Smooth muscle cell (in vitro differentiated cells): ENCODE measurements at regions not wholly inside any gene's neighbourhood (a gene's known extent, or its start where the extent isn't known, plus 50 kb on each side); places are given as distances from the start of the nearest gene placed in this dataset. TPM values are rescaled to one million over a fixed set of nuclear protein-coding genes. Genes with fewer than 3 reads are reported as not detected.

Source experiments
- DNase-seq: peaks from one replicate; lab custom pipeline; 2025; ENCODE audit not compliant: unreplicated experiment; lab: John Stamatoyannopoulos, UW
- H2AFZ ChIP-seq: fragments of 200-600 bp; sonication (generic); 2 replicates; pipeline ENCODE4 v1.6.0; 2016; ENCODE audit warnings: antibody characterized with exemption, low read depth, mild to moderate bottlenecking
- H3F3A ChIP-seq: fragments of 200-600 bp; sonication (generic); 2 replicates; pipeline ENCODE4 v1.6.0; 2017; ENCODE audit warnings: antibody characterized with exemption, low read depth
- H3K27ac ChIP-seq: fragments of 200-600 bp; sonication (generic); 2 replicates; pipeline ENCODE4 v1.5.1; 2016; ENCODE audit warnings: low read depth, mild to moderate bottlenecking
- H3K27me3 ChIP-seq: fragments of 200-600 bp; sonication (generic); 2 replicates; pipeline ENCODE4 v1.6.1; 2016; ENCODE audit warnings: low read depth, mild to moderate bottlenecking
- H3K36me3 ChIP-seq: fragments of 200-600 bp; sonication (generic); 2 replicates; pipeline ENCODE4 v1.5.1; 2016; ENCODE audit warnings: low read depth
- H3K4me1 ChIP-seq: fragments of 200-600 bp; sonication (generic); 2 replicates; pipeline ENCODE4 v1.5.1; 2016; ENCODE audit warnings: low read depth
- H3K4me2 ChIP-seq: fragments of 200-600 bp; sonication (generic); 2 replicates; pipeline ENCODE4 v1.6.0; 2016; ENCODE audit warnings: mild to moderate bottlenecking
- H3K4me3 ChIP-seq: fragments of 200-600 bp; sonication (generic); 2 replicates; pipeline ENCODE4 v1.5.1; 2016; ENCODE audit warnings: mild to moderate bottlenecking
- H3K79me2 ChIP-seq: fragments of 200-600 bp; sonication (generic); 2 replicates; pipeline ENCODE4 v1.6.0; 2016; ENCODE audit warnings: low read depth, mild to moderate bottlenecking
- H3K9ac ChIP-seq: fragments of 200-600 bp; sonication (generic); 2 replicates; pipeline ENCODE4 v1.6.0; 2016; ENCODE audit warnings: low read depth
- H3K9me3 ChIP-seq: fragments of 200-600 bp; sonication (generic); replicated peaks from 2 replicates; pipeline ENCODE4 v1.5.1; 2016; ENCODE audit warnings: low read depth
- H4K20me1 ChIP-seq: fragments of 200-600 bp; sonication (generic); 2 replicates; pipeline ENCODE4 v1.6.0; 2016; ENCODE audit warnings: low read depth
- CTCF ChIP-seq: fragments of 200-600 bp; sonication (generic); IDR thresholded peaks from 2 replicates; pipeline ENCODE4 v1.5.1; 2017; ENCODE audit warnings: borderline replicate concordance, mild to moderate bottlenecking, antibody characterized with exemption; ENCODE audit not compliant: insufficient read depth, poor library complexity, severe bottlenecking
- WGBS: methylation state at CpG from one replicate; pipeline ENCODE4 v1.1.7; 2016; ENCODE audit warnings: low lambda C conversion rate; 5-methylcytosine and 5-hydroxymethylcytosine counted together
- small RNA-seq: library from RNA; depleted of rRNA; stranded (forward); fragments of <200 nt; gene quantifications from one replicate; pipeline ENCODE3, GENCODE V24; 2014

GRCh38 chr11:122167100-122167499 lies 51.1 kb upstream of the BLID start:
- Histone ChIP-seq H4K20me1 (no peaks in the 10 kb centered on the region), H2AFZ (no peak overlapping the region), H3K27me3 (no peaks in the 10 kb centered on the region), H3K79me2 (peaks cover 97% of the 10 kb centered on the region), H3K9ac (peak overlapping the region; percentile 30), H3K4me2 (peak overlapping the region; percentile 64), H3K36me3 (peaks cover 8% of the 10 kb centered on the region), H3K4me3 (no peak overlapping the region), H3F3A (no peaks in the 10 kb centered on the region), H3K4me1 (peaks cover 14% of the 10 kb centered on the region), H3K27ac (peak overlapping the region; percentile 77), H3K9me3 (no peaks in the 10 kb centered on the region)
- no peak for TF ChIP-seq CTCF
- WGBS: 44% methylated on average over 3 of the region's 3 CpGs
- DNase-seq: no peak

- WGBS: 75% methylated on average over 7 of the region's 7 CpGs
- no peak overlapping the region for H3K9ac ChIP-seq
- no peaks in the 10 kb centered on the region for H3K9me3 ChIP-seq
- peaks cover 14% of the 10 kb centered on the region for H3K4me1 ChIP-seq
- H3K27ac ChIP-seq: peak overlapping the region; percentile 77
- no peak overlapping the region for H2AFZ ChIP-seq
- no peak for DNase-seq
- H3K79me2 ChIP-seq: peaks cover 98% of the 10 kb centered on the region
- H3K36me3 ChIP-seq: peaks cover 8% of the 10 kb centered on the region
- no peak overlapping the region for H3K4me3 ChIP-seq
- H3F3A ChIP-seq: no peaks in the 10 kb centered on the region
- H3K4me2 ChIP-seq: peak overlapping the region; percentile 64
- H3K27me3 ChIP-seq: no peaks in the 10 kb centered on the region
- no peaks in the 10 kb centered on the region for H4K20me1 ChIP-seq
- peak; percentile 8 for TF ChIP-seq CTCF
Measured at GRCh38 chr11:122165607-122166371, 49.8 kb upstream of the BLID start.

Small RNAs in the stretch of these regions (small RNA-seq; reads per million reads assigned to genes)
- gene RNU4ATAC10P: not detected
- not detected for gene RNU4ATAC5P
- gene RNU6-592P: not detected
